ENCODE measurements at regions not wholly inside any gene's neighbourhood (a gene's known extent, or its start where the extent isn't known, plus 50 kb on each side); places are given as distances from the start of the nearest gene placed in this dataset.

GRCh38 chr4:8756816-8757215, 114.8 kb downstream of the HMX1 start:
- no peak for TF ChIP-seq POLR2A (IDR thresholded peaks at IDR 0.05)
- no peak for TF ChIP-seq CTCF (IDR thresholded peaks at IDR 0.05)

Measured in breast epithelium (tissue), 3 donors.